Bronchial epithelial cell (primary cell): ENCODE measurements at regions not wholly inside any gene's neighbourhood (a gene's known extent, or its start where the extent isn't known, plus 50 kb on each side); places are given as distances from the start of the nearest gene placed in this dataset.

Source experiments
- DNase-seq: peaks from one replicate; pipeline ENCODE4 v3.0.0-alpha.2; 2010; ENCODE audit warnings: low read depth
- FAIRE-seq: peaks from 2 replicates; lab custom pipeline; 2011; peaks lifted over from hg19 to GRCh38; lab: Jason Lieb, UNC
- H3K27me3 ChIP-seq: 2 replicates; pipeline ENCODE4 v1.5.1; 2011; ENCODE audit warnings: low read length; ENCODE audit not compliant: control insufficient read depth, insufficient read depth
- H3K36me3 ChIP-seq: 2 replicates; pipeline ENCODE4 v1.5.1; 2011; ENCODE audit warnings: low read length; ENCODE audit not compliant: control insufficient read depth, insufficient read depth
- H3K4me3 ChIP-seq: 2 replicates; pipeline ENCODE4 v1.5.1; 2011; ENCODE audit warnings: mild to moderate bottlenecking, low read depth, low read length, control low read depth
- TF ChIP-seq, protein P1 (sequence below): IDR thresholded peaks from 2 replicates; pipeline ENCODE4 v1.5.1; 2011; ENCODE audit warnings: mild to moderate bottlenecking, moderate library complexity, low read length, control low read depth, inconsistent platforms; ENCODE audit not compliant: insufficient read depth, severe bottlenecking

DNA sequence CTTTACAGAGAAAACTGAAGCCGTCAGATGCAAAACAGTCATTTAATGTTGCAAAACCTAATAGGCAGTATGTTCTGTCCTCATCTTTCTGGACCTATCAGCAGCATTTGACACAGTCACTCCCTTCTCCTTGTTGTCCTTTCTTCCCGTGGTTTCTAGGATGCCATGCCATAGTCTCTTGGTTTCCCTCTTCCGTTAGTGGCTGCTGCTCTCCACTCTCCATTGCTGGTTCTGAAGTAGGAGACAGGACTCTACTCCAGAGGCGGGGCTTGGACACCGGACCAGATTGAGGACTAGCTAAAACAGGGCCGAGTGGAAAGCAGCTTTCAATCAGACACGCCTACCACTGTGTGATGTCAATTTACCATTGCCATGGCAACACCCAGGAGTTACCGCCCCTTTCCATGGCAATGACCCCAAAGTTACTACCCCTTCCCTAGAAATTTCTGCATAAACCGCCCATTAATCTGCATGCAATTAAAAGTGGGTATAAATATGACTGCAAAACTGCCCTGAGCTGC is 88.8 kb upstream of the CCDC160 start:
- TF ChIP-seq, protein P1, sequence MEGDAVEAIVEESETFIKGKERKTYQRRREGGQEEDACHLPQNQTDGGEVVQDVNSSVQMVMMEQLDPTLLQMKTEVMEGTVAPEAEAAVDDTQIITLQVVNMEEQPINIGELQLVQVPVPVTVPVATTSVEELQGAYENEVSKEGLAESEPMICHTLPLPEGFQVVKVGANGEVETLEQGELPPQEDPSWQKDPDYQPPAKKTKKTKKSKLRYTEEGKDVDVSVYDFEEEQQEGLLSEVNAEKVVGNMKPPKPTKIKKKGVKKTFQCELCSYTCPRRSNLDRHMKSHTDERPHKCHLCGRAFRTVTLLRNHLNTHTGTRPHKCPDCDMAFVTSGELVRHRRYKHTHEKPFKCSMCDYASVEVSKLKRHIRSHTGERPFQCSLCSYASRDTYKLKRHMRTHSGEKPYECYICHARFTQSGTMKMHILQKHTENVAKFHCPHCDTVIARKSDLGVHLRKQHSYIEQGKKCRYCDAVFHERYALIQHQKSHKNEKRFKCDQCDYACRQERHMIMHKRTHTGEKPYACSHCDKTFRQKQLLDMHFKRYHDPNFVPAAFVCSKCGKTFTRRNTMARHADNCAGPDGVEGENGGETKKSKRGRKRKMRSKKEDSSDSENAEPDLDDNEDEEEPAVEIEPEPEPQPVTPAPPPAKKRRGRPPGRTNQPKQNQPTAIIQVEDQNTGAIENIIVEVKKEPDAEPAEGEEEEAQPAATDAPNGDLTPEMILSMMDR, result no peak
- FAIRE-seq (no peak), DNase-seq (no peak)
- H3K36me3 ChIP-seq, result no peaks in the 10 kb centered on the region
- H3K27me3 ChIP-seq, result no peaks in the 10 kb centered on the region
- no peak overlapping the region for H3K4me3 ChIP-seq

DNA sequence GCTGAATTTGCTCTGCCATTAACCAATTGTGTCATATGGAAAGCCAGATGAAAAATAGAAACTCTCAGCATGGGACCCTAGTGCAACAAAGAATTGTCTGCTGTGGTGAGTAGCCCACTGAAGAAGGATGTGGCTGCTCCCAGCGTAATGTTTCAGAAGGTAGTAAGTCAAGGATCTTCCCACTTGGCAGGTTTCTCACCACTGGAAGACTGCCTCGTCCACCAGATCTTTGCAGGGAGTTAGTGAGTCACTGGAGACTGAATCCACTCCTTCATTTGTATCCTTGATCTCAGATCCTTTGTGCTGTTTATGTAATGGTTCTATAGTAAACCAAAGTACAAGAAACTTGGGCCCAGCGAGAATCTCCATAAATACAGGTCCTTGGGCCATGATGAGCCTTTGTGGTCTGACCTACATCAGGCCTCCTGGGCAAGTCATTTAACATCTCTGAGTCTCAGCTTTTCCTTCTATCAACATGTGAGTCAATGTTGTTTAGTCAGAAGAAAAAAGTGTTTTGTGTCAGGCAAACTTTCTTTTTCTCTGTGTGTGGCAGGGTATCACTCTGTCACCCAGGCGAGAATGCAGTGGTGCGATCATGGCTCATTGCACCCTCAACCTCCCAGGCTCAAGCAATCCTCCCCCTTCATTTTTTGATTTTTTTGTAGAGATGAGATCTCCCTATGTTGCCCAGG is 78.0 kb upstream of the CCDC160 start:
- DNase-seq (no peak), FAIRE-seq (no peak)
- H3K36me3 ChIP-seq, result no peaks in the 10 kb centered on the region
- no peak overlapping the region for H3K4me3 ChIP-seq
- TF ChIP-seq, protein P1, result no peak
- no peaks in the 10 kb centered on the region for H3K27me3 ChIP-seq

DNA sequence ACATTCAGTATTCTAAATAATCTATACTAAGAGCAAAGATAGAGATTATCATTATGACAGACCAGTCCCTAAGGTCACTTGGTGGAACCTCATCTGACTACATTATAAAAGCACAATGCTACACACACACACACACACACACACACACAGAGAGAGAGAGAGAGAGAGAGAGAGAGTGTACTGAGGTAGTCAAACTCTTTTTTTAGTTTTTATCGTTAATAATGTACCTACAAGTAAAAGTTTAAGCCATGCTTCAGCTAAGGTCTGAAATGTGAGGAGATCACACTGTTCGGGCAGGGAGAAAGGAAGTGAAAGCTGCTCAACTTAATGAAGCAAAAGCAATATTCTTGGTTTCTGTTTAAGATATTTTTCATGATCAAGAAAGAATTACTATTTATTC is 75.8 kb upstream of the CCDC160 start:
- TF ChIP-seq, protein P1, result no peak
- FAIRE-seq (no peak), DNase-seq (no peak)
- Histone ChIP-seq H3K4me3 (no peak overlapping the region), H3K27me3 (no peaks in the 10 kb centered on the region), H3K36me3 (no peaks in the 10 kb centered on the region)

DNA sequence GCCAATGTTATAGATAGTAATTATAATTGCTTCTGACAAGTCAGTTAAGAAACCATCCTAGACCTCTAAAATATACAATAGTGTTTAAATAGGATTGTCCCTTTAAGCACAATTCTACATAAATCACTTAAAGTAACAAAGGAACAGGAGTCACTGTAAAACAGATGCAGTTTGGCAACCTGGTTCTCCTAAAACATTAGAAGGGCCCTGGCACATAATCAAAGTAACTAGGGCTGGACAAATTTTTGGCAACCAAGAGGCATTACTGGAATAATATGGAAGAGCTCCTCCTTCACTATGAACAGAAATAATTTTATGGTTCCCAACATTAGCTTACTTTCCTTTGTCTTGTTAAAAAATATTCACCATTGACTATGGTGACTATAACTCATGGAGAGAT is 75.0 kb upstream of the CCDC160 start:
- no peak for DNase-seq
- H3K4me3 ChIP-seq, result no peak overlapping the region
- no peaks in the 10 kb centered on the region for H3K27me3 ChIP-seq
- TF ChIP-seq, protein P1, result no peak
- FAIRE-seq, result no peak
- no peaks in the 10 kb centered on the region for H3K36me3 ChIP-seq

DNA sequence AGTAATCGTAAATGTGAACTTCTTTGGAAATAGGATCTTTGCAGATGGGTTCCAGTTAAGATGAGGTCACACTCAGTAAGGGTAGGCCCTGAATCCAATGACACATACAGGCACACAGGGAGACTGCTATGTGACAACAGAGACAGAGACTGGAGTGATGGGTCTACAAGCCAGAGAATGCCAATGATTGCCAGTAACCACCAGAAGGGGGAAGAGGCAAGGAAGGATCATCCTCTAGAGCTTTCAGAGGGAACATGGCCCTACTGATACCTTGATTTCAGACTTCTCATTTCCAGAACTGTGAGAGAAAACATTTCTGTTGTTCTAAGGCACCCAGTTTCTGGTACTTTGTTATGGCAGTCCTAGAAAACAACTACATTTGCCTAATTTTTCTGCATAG is 73.1 kb upstream of the CCDC160 start:
- FAIRE-seq (peak; percentile 60), DNase-seq (no peak)
- TF ChIP-seq, protein P1, result no peak
- Histone ChIP-seq H3K27me3 (no peaks in the 10 kb centered on the region), H3K4me3 (no peak overlapping the region), H3K36me3 (no peaks in the 10 kb centered on the region)
